GM19372 (cell line): ENCODE measurements at regions not wholly inside any gene's neighbourhood (a gene's known extent, or its start where the extent isn't known, plus 50 kb on each side); places are given as distances from the start of the nearest gene placed in this dataset.
"Not testable (repeated sequence)": the region's sequence is repeated elsewhere in the genome, so short reads cannot be mapped to it uniquely, and the experiment has no call there.

Experiments used
- ATAC-seq: cut with Tn5 transposase; IDR thresholded peaks from one replicate; pipeline ENCODE4 v1.9.1; 2021; ENCODE audit warnings: mild to moderate bottlenecking, low read depth, moderate library complexity; ENCODE audit not compliant: unreplicated experiment

DNA sequence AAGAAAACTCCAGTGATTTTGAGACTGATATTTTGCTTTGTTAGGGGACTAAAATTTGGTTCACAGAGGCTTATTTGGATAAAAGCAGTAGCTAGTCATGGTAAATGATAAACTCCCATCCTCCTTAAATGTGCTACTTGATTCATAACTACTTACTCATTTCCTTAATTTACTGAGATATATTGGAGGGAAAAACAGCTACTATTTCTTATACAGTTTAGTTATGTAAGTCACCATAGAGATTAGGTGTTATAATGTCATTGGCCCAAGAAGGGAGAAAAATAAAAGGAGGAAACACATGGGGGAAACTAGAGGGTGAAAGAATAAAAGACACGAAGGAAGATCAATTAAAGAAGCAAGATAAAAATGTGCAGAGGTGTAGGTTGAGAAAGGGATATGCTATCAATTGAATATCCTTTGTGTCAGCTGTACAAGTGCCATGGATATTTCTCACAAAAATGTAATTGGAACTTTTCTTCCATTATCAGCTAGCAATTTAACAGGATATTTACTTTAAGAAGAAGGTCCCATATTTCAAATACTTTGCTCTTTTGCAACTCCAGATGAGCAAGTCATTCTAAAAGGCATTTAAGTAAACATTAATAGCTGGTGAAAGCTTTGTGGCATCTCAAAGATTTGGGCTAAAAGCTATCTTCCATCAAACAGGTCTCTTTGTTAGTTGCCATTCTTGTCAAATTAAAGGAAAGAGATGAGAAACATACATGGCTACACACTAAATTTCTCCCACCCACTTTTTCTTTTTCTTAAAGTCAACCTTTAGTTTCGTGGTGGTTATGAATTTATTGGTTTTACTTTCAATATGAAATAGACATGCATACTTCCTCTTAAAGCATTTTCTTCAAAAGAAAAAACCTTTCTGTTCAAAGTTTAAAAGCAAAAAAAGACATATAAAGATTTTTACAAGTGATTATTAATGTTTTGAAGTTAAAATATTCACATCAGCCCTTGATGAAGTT is 439.5 kb downstream of the CCER1 start:
- ATAC-seq, result peak; percentile 97

DNA sequence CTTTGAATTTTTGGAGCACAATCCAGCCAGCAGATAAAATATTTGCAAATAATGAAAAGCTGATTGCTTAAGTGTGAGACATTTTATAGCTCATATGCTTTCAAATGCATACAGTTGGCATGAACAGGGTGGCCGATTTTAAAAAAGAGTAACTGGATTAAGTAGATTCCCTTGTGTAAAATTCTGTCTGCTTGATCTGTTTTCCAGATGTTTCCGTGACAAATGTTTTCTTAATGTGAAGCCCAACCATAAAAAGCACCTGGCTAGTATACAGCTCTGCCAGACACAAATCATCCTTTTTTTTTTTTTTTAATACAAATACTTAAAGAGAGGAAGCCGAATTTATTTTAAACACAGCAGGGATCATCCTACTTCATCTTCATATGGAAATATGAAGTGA is 440.7 kb downstream of the CCER1 start:
- ATAC-seq, result no peak

DNA sequence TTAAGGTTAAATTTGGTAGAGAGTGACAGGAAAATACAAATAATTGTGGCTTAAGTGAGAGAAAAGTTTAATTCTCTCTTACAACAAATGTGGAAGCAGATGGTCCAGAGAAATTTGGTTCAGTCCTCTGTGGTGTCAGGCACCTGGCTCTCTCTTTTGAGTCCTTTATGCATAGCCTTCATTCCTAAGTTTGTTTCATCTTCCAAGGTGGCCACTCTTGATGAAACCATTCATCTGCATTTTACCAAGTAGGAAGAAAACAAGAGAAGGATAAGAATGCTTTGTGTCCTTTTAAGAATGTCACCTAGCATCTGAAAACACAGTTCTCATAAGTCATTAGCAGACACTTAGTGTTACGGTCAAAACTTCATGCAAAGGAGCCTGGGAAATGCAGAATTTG is 442.5 kb downstream of the CCER1 start:
- no peak for ATAC-seq

DNA sequence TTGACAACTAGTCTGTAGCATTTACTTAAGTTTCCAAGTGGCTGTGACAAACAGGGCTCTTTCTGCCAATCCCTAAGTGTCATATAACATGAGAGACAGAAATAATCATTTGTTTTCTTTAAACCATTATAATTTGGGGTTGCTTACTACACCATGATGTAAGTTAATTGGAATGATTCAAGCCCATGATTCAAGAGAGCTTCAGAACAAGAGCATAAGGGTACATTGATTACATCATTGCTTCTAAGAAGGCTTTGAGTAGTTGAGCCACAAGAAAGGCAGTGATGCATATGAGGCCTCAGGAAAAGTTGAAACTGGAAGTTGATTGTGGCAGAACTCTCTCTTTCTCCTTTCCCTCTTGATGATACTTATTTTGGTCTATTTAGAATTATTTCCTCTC is 444.0 kb downstream of the CCER1 start:
- ATAC-seq, result no peak

DNA sequence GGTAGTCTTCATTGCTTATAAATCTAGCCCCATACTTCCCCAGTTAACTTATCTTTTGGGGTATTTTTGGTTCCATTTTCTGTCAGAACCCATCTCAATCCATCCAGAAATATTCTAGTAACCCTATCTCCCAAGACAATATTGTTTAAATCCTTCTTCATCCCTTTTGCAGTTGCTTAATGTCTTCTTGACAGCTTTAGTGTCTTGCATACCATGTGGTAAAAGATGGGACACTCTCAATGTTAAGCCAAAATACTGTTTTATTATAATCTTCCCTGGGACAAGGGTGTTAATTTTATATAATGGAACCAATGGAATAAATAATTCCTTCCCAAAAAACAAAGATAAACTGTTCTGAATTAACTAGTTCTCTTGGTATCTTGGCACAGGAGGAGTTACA is 450.2 kb downstream of the CCER1 start:
- ATAC-seq, result no peak

DNA sequence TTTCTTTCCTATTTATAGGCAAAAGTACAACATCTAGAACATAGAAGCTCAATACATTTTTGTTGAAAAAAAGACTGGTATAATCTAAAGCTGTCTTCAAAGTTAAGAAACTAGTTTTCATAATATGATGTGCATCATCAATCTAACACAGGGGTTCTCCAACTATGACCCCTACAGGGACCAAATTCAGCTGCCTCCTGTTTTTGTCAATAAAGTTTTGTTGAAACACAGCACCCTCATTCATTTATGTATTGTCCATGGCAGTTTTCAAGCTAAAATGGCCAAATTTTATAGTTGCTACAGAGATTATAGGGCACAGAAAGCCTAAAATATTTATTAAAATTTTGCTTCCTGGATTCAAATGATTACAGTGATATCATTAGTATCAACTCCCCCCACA is 452.9 kb downstream of the CCER1 start:
- ATAC-seq, result no peak

DNA sequence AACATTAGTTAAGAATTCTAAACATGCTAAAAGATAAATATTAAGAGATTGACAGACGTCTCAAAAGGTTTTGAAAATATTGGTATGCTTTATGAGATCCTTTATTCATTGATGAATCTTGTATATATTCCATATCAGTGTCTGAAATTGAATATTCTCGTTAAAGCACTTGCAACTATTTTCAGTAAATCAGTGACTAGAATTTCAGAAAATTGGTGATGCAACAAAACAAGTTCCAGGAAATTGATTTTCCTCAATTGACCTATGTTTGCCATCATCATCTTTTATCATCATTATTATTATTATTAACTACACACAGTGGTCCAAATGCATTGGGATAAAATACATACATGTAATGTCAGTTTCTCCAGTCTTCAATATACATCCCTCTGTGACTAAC is 453.6 kb downstream of the CCER1 start:
- no peak for ATAC-seq

- ATAC-seq, result no peak
Observed at GRCh38 chr12:90499795-90500194, 455.2 kb downstream of the CCER1 start.

DNA sequence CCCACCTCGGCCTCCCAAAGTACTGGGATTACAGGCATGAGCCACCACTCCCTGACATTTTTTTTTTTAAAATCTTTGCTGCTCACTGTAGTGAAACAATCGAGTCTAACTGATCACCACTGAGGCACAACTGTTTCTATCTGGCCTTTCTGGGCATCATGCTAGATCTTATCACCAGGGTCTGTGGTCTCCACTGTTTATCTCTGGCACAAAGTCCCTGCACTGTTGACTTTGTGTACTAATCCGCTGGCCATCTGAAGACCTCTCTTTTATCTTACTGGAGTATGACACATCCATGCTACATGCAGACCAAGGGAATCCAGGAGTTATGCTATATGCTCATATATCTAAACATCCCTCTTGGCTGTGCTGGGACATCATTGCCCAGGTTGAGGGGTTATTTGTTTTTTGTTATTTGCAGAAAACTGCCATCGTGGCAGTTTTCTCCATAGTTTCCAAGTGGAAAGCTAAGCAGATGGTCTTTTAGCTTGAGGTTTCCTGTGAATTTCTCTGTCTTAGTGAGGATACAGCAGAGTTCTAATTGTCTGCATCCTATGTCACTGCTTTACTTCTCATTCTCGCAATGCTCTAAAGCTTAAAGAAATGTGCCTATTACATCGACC is 456.9 kb downstream of the CCER1 start:
- no peak for ATAC-seq

DNA sequence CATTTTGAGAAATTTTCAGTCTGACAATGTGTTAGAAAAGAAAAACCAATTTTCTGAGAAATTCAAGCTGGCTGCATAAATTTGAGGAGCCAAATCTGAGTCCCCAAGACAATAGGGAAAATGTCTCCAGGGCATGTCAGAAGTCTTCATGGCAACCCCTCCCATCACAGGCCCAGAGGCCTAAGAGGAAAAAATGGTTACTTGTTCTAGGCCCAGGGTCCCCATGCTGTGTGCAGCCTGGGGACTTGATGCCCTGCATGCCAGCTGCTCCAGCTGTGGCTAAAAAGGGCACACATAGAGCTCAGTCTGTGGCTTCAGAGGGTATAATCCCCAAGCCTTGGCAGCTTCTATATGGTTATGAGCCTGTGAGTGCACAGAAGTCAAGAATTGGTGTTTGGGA is 464.6 kb downstream of the CCER1 start:
- ATAC-seq, result no peak

GRCh38 chr12:90489141-90489540 is 465.8 kb downstream of the CCER1 start:
- no peak for ATAC-seq

- no peak for ATAC-seq
Observed at GRCh38 chr12:90485560-90485959, 469.4 kb downstream of the CCER1 start.

- no peak for ATAC-seq
Observed at GRCh38 chr12:90484094-90484493, 470.9 kb downstream of the CCER1 start.

DNA sequence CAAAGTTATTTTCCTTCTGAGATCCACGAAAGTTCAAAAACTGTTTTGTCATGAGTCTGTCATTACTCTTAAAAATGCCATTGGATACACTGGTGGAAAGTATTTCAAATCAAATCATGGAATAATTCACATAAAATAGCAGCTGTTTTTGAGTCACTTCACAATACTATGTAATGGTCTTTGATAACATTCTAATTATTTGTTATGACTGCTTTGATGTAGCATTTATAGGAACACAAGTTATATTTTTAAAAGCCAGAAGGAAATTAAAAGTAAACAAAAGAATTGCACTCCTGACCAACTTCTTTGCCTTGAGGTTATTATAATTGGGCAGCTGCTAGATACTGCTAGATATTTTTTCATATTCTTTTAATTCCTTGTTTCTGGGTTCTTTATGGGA is 473.2 kb downstream of the CCER1 start:
- no peak for ATAC-seq

- ATAC-seq, result no peak
Observed at GRCh38 chr12:90479237-90479636, 475.7 kb downstream of the CCER1 start.

GRCh38 chr12:90473831-90474230 is 481.1 kb downstream of the CCER1 start:
- no peak for ATAC-seq

GRCh38 chr12:90460681-90461080 is 494.3 kb downstream of the CCER1 start:
- no peak for ATAC-seq

- ATAC-seq, result no peak
Observed at GRCh38 chr12:90456248-90456647, 498.7 kb downstream of the CCER1 start.

- ATAC-seq, result no peak
Observed at GRCh38 chr12:90455756-90456155, 499.2 kb downstream of the CCER1 start.

DNA sequence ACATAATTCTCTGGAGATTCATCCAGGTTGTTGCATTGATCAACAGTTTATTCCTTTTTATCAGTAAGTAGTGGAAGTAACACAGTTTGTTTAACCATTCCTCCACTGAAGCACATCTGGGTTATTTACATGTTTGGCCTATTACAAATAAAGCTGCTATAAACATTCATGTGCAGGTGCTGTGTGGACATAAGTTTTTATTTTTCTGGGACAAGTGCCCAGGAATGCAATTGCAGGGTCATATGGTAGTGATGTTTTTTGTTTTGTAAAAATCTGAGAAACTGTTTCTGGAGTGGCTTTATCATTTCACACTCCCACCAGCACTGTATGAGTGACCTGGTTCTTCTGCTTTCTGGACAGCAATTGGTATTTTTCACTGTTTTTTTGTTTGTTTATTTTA is 505.4 kb downstream of the CCER1 start:
- ATAC-seq, result no peak

- ATAC-seq, result not testable (repeated sequence)
Observed at GRCh38 chr12:90443466-90443865, 511.5 kb downstream of the CCER1 start.

GRCh38 chr12:90441431-90441830 is 513.5 kb downstream of the CCER1 start:
- no peak for ATAC-seq
